Memory B cell (primary cell): ENCODE measurements at regions not wholly inside any gene's neighbourhood (a gene's known extent, or its start where the extent isn't known, plus 50 kb on each side); places are given as distances from the start of the nearest gene placed in this dataset.
"Not testable (repeated sequence)": the region's sequence is repeated elsewhere in the genome, so short reads cannot be mapped to it uniquely, and the experiment has no call there.

Experiments used
- ATAC-seq: fragments of 150-1000 bp; cut with Tn5 transposase; 2 replicates; pipeline ENCODE4 v1.10.0; 2021; ENCODE audit warnings: low read depth, mild to moderate bottlenecking, moderate library complexity
- DNase-seq, 2 donors: peaks; one replicate each; pipeline ENCODE4 v3.0.0; 2022; ENCODE audit warnings: low spot score in 2 of 2
- H3K27ac Mint-ChIP-seq: one replicate; pipeline ENCODE4 v1.8.0; 2022; ENCODE audit warnings: mild to moderate bottlenecking, moderate library complexity, mixed read lengths
- H3K27me3 Mint-ChIP-seq: one replicate; pipeline ENCODE4 v1.8.0; 2022; ENCODE audit warnings: mixed read lengths
- H3K36me3 Mint-ChIP-seq: one replicate; pipeline ENCODE4 v1.8.0; 2022; ENCODE audit warnings: mild to moderate bottlenecking, mixed read lengths
- H3K4me1 Mint-ChIP-seq: one replicate; pipeline ENCODE4 v1.8.0; 2022; ENCODE audit warnings: mixed read lengths
- H3K4me3 Mint-ChIP-seq: one replicate; pipeline ENCODE4 v1.8.0; 2022; ENCODE audit warnings: mild to moderate bottlenecking, moderate library complexity, mixed read lengths
- H3K9me3 Mint-ChIP-seq: one replicate; pipeline ENCODE4 v1.8.0; 2022; ENCODE audit warnings: mixed read lengths

DNA sequence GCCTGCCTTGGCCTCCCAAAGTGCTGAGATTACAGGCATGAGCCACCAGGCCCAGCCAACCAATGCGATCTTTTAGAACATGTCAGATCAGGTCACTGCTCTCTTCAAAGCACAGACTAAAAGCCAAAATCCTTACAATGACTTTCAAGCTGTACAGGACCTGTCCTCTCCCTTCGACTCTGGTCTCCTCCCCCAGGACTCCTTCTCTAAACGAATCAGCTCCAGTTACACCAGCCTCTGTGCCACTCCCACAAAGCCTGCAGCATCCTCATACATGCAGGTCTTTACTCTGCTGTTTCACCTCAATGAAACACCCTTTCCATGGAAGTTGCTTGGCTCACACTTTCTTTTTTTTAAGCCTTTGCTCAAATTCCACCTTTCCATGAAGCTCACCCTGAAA is 436.0 kb downstream of the METTL4 start:
- no peaks in the 10 kb centered on the region for H3K4me1 Mint-ChIP-seq
- H3K9me3 Mint-ChIP-seq = no peaks in the 10 kb centered on the region
- no peaks in the 10 kb centered on the region for H3K36me3 Mint-ChIP-seq
- no peak for DNase-seq
- no peak overlapping the region for H3K27ac Mint-ChIP-seq
- H3K27me3 Mint-ChIP-seq = peaks cover 2% of the 10 kb centered on the region
- ATAC-seq = no peak
- H3K4me3 Mint-ChIP-seq = no peak overlapping the region

DNA sequence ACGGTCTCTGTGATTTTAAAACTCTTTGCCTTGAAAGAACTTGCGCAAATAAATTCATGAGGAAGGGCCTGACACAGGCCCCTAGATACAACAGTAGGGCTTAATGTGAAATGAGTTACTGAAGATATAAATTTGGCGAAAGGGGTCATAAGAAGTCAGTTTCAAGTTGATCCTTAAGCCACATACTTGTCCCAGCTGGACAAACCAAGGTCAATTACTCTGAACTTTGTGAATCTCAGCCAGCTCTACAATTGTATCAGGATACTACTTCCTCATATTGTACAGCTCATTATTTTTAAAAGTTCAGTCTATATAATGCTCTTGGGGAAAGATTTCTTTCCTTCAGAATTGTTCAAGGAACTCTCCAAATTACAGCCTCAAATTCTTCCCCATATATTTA is 432.8 kb downstream of the METTL4 start:
- Mint-ChIP-seq H3K4me3 (no peak overlapping the region), H3K27ac (no peak overlapping the region)

DNA sequence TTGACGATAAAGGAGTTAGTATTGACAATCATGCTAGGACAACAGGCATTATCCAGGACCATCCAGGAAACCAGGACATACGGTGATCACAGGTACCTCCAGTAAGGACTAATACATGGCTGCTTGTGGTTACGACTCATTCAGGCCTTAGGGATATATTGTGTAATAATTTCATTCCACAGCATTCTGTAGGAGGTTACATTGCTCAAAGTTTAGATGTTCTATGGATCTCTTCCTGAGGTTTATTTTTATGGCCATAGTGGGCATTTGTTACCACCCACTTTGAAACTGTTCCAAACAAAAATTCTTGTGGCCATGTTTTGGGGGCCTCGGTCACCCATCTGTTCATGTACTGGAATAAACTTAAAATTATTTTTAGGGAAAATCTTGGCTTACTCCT is 431.6 kb downstream of the METTL4 start:
- Mint-ChIP-seq H3K4me3 (no peak overlapping the region), H3K27me3 (peaks cover 4% of the 10 kb centered on the region), H3K27ac (no peak overlapping the region), H3K4me1 (no peaks in the 10 kb centered on the region), H3K9me3 (no peaks in the 10 kb centered on the region), H3K36me3 (no peaks in the 10 kb centered on the region)
- DNase-seq (no peak), ATAC-seq (no peak)

More for the DNA sequence above, 432.8 kb downstream of the METTL4 start:
- Mint-ChIP-seq H3K36me3 (no peaks in the 10 kb centered on the region), H3K27me3 (peaks cover 4% of the 10 kb centered on the region), H3K9me3 (no peaks in the 10 kb centered on the region), H3K4me1 (no peaks in the 10 kb centered on the region)
- ATAC-seq (no peak), DNase-seq (no peak)

DNA sequence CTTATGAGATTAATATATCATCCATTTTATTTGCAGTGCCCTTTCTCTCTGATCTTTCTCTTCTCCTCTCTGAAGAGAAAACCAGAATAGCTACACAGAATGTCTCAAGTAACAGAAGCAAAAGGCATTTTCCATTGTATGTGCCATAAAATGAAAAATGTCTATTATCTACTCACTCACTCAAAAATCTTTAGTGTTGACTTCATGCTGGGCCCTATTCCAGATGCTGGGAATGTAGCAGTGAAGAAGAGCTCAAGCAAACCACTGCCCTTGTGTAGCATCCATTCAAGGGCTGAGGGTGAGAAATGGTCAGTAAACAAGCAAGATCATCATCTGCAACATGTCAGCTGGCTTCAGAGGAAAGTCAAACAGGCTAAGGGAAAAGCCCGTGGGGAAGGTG is 427.7 kb downstream of the METTL4 start:
- no peaks in the 10 kb centered on the region for H3K4me1 Mint-ChIP-seq

DNA sequence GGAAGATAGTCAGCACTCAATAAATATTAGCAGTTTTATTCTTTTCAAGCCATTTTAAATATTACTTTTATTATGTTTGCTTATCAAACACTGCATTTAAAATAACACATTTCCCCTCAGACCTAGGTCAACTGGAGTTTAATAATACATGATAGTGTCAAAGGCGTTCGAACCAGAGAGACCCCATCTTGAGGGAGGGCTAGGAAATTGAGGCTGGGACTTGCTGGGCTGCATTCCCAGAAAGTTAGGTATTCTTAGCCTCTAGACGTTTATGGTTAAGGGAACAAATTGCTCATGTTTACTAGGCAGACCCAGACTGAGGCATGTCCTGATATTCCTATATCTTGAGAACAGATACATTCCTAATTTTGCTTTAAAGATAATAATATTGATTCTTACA is 426.5 kb downstream of the METTL4 start:
- no peak for ATAC-seq
- Mint-ChIP-seq H3K4me3 (no peak overlapping the region), H3K9me3 (no peaks in the 10 kb centered on the region), H3K27ac (no peak overlapping the region), H3K4me1 (no peaks in the 10 kb centered on the region), H3K27me3 (peaks cover 4% of the 10 kb centered on the region), H3K36me3 (no peaks in the 10 kb centered on the region)
- no peak for DNase-seq

More for the DNA sequence above, 427.7 kb downstream of the METTL4 start:
- ATAC-seq = no peak
- H3K27me3 Mint-ChIP-seq = peaks cover 6% of the 10 kb centered on the region
- DNase-seq = no peak
- H3K9me3 Mint-ChIP-seq = no peaks in the 10 kb centered on the region
- H3K27ac Mint-ChIP-seq = no peak overlapping the region
- H3K36me3 Mint-ChIP-seq = no peaks in the 10 kb centered on the region
- H3K4me3 Mint-ChIP-seq = no peak overlapping the region

DNA sequence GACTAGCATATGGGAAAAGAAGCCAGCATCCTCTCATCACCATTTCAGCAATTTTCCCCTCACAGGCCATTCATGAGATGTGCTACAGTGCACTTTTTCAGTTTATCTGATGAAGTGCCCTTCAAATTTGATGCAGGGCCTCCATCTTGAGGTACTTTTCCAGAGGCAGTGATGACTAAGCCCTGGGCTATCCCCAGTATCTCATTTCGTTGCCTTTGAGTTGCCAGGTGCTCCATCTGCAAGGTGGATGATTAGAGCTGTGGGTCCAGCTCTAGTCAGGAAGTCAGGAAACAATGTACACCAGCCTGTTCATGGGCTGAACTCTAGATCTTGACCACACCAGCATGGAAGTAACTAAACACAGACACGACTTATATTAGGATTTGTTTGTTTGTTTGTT is 425.2 kb downstream of the METTL4 start:
- H3K36me3 Mint-ChIP-seq = no peaks in the 10 kb centered on the region
- ATAC-seq (no peak), DNase-seq (no peak)
- H3K27ac Mint-ChIP-seq = no peak overlapping the region
- peaks cover 4% of the 10 kb centered on the region for H3K27me3 Mint-ChIP-seq
- no peak overlapping the region for H3K4me3 Mint-ChIP-seq
- no peaks in the 10 kb centered on the region for H3K4me1 Mint-ChIP-seq
- H3K9me3 Mint-ChIP-seq = no peaks in the 10 kb centered on the region

DNA sequence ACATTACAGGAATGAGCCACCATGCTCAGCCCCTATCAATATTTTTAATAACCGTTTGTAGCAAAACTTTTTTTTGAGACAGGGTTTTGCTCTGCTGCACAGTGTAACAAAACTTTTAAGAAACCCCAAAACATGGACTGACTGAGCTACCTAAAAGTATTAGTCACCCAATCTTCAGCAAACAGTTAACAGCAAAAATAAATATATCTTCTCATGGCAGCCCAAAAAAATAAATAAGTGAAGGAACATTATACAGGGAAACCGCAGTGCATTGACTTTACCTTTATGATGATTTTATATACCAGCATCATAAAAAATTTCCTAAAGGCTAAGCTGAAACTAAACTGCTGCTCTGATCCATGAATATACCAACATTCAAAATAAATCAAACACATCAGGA is 424.6 kb downstream of the METTL4 start:
- no peak for DNase-seq
- Mint-ChIP-seq H3K27ac (no peak overlapping the region), H3K36me3 (no peaks in the 10 kb centered on the region), H3K4me3 (no peak overlapping the region), H3K27me3 (peaks cover 1% of the 10 kb centered on the region), H3K4me1 (no peaks in the 10 kb centered on the region), H3K9me3 (no peaks in the 10 kb centered on the region)
- ATAC-seq = no peak

DNA sequence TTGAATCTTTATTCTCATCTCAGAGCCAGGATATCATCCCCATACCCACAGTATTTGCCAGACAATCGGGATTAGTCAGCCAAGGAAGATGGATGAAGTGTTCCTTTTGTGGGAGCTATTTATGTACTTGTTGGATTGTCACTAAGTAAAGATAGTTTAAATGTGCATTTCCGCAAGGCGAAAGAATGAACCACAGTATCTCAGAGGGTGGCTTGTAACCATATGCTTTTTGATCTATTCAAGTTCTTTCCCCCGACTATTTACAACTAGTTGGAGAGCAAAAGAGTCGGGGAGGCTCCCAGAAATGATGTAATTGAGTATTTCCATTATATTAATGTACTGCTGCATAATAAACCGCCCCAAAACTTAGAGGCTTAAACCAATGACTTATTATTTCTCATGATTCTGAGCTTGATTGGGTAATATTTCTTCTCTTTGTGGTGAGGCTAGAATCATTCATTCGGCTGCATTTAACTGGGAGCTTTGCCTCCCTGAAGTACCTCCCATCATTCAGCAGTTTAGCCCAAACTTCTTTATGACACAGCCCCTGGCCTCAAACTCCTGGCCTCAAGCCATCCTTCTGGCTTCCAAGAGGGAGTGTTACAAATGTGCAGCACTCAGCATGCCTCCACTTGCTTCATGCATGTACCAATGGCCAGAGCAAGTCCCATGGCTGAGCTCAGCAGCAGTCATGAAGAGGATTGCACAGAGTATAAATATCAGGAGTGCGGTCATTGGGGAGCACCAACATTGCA is 423.7 kb downstream of the METTL4 start:
- H3K27me3 Mint-ChIP-seq = peaks cover 1% of the 10 kb centered on the region
- no peak for ATAC-seq
- H3K36me3 Mint-ChIP-seq = no peaks in the 10 kb centered on the region
- H3K4me1 Mint-ChIP-seq = no peaks in the 10 kb centered on the region
- no peak overlapping the region for H3K4me3 Mint-ChIP-seq
- no peak overlapping the region for H3K27ac Mint-ChIP-seq
- no peaks in the 10 kb centered on the region for H3K9me3 Mint-ChIP-seq
- no peak for DNase-seq

DNA sequence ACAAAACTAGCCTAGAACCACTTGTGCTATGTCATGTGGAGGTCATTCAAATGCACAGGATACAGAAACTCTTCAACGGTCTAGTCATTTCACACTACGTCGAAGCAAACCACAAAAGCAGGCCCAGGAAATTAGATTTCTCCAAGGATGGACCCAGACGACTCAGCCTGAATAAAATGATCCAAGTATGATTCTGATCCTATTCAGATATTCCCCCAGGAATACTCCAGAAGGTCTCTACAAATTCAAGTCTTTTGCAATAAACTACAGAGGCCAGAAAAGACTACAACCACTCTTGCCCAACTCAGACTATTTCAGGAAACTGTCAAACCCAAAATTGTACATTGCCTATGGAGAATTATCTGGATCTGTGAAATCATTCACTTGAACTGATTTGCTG is 422.5 kb downstream of the METTL4 start:
- Mint-ChIP-seq H3K9me3 (no peaks in the 10 kb centered on the region), H3K27ac (no peak overlapping the region), H3K4me3 (no peak overlapping the region), H3K36me3 (no peaks in the 10 kb centered on the region), H3K27me3 (peaks cover 1% of the 10 kb centered on the region), H3K4me1 (no peaks in the 10 kb centered on the region)
- no peak for ATAC-seq
- no peak for DNase-seq

DNA sequence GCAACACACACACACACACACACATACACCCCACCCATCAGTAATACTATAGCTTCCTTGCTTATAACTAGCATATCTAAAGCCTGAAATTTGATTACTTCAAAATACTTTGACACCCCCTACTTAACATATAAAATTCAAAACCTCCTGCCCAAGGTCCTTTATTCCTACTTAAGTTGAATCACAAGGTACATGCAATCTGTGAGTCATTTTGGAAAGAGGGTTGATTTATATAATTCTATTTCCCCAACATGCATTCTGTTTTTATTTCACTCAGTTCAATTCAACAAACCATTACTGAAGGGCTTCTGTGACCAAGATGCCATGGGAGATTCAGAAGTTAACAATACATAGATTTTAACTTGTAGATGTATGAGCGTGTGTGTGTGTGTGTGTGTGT is 420.7 kb downstream of the METTL4 start:
- DNase-seq (no peak), ATAC-seq (no peak)
- no peaks in the 10 kb centered on the region for H3K36me3 Mint-ChIP-seq
- no peak overlapping the region for H3K4me3 Mint-ChIP-seq
- H3K9me3 Mint-ChIP-seq = no peaks in the 10 kb centered on the region
- H3K27me3 Mint-ChIP-seq = peaks cover 9% of the 10 kb centered on the region
- H3K4me1 Mint-ChIP-seq = no peaks in the 10 kb centered on the region
- H3K27ac Mint-ChIP-seq = no peak overlapping the region

DNA sequence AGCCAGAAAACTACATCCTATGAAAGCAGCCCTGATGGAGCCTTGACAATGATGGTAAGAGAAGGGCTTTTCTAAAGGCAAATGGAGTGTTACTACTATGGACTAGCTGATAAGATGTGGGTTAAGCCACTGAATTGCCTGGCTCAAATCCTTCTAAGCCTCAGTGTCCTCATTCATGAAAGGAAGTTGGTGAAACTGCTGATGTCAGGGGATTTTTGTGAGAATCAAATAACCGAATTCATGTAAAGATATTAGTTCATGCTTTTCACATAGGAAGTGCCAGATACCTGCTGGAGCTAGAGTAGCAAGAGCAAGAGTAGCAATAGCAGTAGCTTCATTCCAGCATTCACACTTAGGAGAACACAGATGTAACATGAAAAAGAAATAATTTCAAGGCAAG is 417.0 kb downstream of the METTL4 start:
- Mint-ChIP-seq H3K27ac (no peak overlapping the region), H3K27me3 (peaks cover 7% of the 10 kb centered on the region), H3K4me3 (no peak overlapping the region), H3K4me1 (no peaks in the 10 kb centered on the region), H3K9me3 (no peaks in the 10 kb centered on the region), H3K36me3 (no peaks in the 10 kb centered on the region)
- no peak for DNase-seq
- ATAC-seq = no peak

DNA sequence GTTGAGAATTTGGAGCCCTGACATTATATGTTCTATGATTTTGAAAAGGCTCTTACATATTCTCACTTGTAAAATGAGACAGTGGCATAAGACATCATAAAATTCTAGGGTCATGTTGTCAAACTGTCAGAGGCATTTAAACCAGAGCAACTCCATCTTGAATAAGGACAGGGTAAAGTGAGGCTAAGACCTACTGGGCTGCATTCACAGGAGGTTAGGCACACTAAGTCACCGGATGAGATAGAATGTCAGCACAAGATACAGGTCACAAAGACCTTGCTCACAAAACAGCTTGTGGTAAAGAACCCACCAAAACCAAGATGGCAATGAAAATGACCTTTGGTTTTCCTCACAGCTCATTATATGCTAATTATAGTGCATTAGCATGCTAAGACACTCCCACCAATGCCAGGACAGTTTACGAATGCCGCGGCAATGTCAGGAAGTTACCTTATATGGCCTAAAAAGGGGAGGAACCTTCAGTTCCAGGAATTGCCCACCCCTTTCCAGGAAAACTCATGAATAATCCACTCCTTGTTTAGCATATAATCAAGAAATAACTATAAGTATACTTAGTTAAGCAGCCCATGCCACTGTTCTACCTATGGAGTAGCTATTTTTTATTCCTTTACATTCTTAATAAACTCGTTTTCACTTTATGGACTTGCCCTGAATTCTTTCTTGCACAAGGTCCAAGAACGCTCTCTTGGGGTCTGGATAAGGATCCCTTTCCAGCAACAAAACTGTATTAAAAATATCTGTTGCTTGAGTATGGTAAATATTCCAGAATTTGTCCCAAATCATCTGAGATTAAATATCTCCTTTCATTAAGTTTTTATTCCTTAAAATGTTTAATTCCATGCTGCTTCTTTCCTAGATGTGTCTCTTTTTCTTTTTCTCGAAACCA is 406.4 kb downstream of the METTL4 start:
- no peaks in the 10 kb centered on the region for H3K27me3 Mint-ChIP-seq
- ATAC-seq (no peak), DNase-seq (no peak)
- H3K9me3 Mint-ChIP-seq = no peaks in the 10 kb centered on the region
- no peaks in the 10 kb centered on the region for H3K36me3 Mint-ChIP-seq
- H3K4me1 Mint-ChIP-seq = no peaks in the 10 kb centered on the region
- no peak overlapping the region for H3K27ac Mint-ChIP-seq
- H3K4me3 Mint-ChIP-seq = no peak overlapping the region

DNA sequence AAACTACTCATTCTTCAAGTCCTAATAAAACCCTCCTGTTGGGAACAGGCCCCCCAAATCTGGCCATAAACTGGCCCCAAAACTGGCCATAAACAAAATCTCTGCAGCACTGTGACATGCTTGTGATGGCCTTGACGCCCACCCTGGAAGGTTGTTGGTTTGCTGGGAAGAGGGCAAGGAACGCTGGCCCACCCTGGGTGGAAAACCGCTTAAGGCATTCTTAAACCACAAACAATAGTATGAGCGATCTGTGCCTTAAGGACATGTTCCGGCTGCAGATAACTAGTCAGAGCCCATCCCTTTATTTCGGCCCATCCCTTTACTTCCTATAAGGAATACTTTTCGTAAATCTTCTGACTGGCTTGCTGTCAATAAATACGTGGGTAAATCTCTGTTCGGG is 404.4 kb downstream of the METTL4 start:
- not testable (repeated sequence) for H3K36me3 Mint-ChIP-seq, H3K27ac Mint-ChIP-seq, H3K4me3 Mint-ChIP-seq, H3K27me3 Mint-ChIP-seq, H3K9me3 Mint-ChIP-seq, H3K4me1 Mint-ChIP-seq, DNase-seq, ATAC-seq

DNA sequence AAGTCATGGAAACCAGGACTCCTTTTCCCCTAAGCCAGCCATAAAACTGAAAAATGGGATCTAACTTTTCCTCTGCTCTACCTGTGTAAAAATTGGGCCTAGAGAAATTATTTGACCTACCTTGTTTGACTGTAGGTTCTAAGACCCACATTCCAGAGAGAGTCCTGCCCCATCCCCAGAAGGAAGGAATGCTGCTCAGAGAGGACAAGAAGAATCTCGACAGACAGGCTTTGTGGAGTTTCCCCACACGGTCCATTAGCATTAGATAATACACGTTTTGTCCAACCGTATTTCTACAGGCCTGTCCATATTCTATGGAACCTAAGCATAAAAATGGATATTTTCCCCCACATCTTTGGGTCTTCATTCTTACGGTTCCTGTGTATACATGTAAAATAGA is 403.3 kb downstream of the METTL4 start:
- no peaks in the 10 kb centered on the region for H3K9me3 Mint-ChIP-seq

More for the DNA sequence above, 403.3 kb downstream of the METTL4 start:
- H3K27ac Mint-ChIP-seq = no peak overlapping the region
- no peak overlapping the region for H3K4me3 Mint-ChIP-seq
- no peaks in the 10 kb centered on the region for H3K4me1 Mint-ChIP-seq
- H3K36me3 Mint-ChIP-seq = no peaks in the 10 kb centered on the region
- no peak for DNase-seq
- ATAC-seq = no peak
- H3K27me3 Mint-ChIP-seq = no peaks in the 10 kb centered on the region
